A673 (cell line): ENCODE measurements at regions not wholly inside any gene's neighbourhood (a gene's known extent, or its start where the extent isn't known, plus 50 kb on each side); places are given as distances from the start of the nearest gene placed in this dataset.

Source experiments
- EZH2 ChIP-seq: fragments of 200-600 bp; sonication (generic); IDR thresholded peaks from 2 replicates; pipeline ENCODE4 v1.6.1; 2017; ENCODE audit warnings: borderline replicate concordance, low read depth, mild to moderate bottlenecking, mixed read lengths, antibody characterized with exemption, low read length; ENCODE audit not compliant: poor library complexity, severe bottlenecking
- TF ChIP-seq, protein P1 (sequence below): fragments of 300-800, 200-600 bp; sonication (generic); conservative IDR thresholded peaks from 2 replicates; pipeline ENCODE4 v1.5.1; 2017; ENCODE audit warnings: low read depth, mild to moderate bottlenecking, antibody characterized with exemption, low read length, moderate library complexity, mixed read lengths

DNA sequence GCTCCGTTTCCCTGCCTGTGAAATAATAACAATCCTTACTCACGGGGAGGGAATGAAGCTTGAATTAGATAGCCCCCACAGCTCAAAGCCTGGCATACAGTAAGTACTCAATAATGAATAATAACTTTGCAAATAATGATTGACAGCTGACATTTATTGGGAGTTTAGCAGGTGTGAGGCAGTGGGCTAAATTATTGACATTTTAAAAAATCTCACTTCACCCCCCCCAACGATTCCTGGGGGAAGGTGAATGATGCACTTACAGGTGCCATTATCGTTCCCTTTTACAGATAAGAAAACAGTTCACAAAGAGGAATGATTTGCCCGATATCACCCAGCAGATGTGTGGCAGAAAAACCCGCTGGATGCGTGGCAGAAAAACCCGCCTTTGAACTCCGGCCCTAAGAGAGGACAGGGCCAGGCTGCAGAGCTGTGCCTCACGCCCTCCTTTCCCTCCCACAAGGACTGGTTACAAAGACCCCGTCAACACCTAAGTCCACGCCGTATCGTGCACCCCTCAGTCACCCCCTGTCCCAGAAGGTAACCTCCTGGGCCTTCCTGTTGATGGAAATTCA is 114.2 kb upstream of the PTPN1 start:
- TF ChIP-seq, protein P1, sequence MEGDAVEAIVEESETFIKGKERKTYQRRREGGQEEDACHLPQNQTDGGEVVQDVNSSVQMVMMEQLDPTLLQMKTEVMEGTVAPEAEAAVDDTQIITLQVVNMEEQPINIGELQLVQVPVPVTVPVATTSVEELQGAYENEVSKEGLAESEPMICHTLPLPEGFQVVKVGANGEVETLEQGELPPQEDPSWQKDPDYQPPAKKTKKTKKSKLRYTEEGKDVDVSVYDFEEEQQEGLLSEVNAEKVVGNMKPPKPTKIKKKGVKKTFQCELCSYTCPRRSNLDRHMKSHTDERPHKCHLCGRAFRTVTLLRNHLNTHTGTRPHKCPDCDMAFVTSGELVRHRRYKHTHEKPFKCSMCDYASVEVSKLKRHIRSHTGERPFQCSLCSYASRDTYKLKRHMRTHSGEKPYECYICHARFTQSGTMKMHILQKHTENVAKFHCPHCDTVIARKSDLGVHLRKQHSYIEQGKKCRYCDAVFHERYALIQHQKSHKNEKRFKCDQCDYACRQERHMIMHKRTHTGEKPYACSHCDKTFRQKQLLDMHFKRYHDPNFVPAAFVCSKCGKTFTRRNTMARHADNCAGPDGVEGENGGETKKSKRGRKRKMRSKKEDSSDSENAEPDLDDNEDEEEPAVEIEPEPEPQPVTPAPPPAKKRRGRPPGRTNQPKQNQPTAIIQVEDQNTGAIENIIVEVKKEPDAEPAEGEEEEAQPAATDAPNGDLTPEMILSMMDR, result no peak
- TF ChIP-seq EZH2, result no peak
